ENCODE measurements at regions not wholly inside any gene's neighbourhood (a gene's known extent, or its start where the extent isn't known, plus 50 kb on each side); places are given as distances from the start of the nearest gene placed in this dataset.
"Not testable (repeated sequence)": the region's sequence is repeated elsewhere in the genome, so short reads cannot be mapped to it uniquely, and the experiment has no call there.

GRCh38 chr5:111993242-111993641, 236.2 kb upstream of the NREP start:
- FAIRE-seq, result no peak

DNA sequence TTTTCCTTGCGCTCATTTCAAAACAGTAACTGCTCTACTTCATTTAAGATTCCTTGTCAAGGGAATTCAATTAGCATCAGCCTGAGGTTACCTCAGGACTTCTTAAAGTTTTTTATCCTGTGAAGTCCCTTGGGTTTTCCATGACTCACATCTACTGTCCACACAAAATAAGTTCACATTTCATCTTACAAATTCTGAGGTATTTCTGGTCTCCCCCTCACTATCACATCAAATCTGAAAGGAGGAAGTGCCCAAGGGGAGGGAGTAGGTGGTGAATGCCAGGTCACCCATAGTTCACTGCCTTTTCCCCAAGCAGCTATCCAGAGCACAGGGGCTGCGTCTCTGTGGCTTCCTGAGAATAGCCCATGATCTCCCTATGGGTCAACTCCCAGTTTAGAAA, 227.1 kb upstream of the NREP start:
- FAIRE-seq (peak; percentile 55), DNase-seq (ENCODE audit: extremely low spot score, insufficient read length, low read depth) (no peak)

More at GRCh38 chr5:111993242-111993641, 236.2 kb upstream of the NREP start:
- no peak for DNase-seq (ENCODE audit: extremely low spot score, insufficient read length, low read depth)

DNA sequence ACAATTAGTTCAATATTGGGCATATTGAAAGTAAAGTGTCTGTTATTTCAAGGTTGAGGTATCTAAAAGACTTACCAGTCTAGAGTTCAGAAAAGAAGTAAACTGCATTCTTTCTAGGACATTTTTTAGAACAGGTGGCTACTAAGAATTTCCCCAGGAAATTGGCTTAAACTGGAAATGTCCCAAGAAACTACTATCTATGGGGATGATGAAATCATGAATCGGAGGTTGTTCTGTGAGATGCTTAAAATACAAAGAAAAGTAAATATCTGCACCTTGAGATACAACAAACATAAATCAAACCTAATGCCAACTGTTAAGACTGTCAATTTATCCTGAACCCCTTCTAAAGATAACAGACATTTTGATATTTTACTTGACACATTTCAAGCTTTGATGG, 226.5 kb upstream of the NREP start:
- no peak for FAIRE-seq
- no peak for DNase-seq (ENCODE audit: extremely low spot score, insufficient read length, low read depth)

DNA sequence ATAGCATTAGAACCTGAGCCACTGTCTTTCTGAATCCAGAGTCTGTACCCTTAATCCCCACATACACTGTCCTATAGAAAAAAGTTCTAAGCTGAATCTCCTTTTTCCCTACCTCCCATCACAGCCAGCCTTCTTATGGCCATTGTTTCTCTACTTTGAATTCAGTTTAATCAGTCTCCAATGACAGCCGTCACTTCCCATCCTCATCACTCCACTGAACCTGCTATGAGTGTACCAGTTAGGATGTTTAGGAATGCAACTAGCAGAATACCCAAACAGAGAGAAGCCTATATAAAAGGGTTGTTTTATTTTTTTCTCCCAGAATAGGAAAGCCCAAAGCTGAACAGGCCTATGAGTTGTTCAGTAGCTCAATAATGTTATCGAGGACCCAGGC, 220.4 kb upstream of the NREP start:
- DNase-seq (ENCODE audit: extremely low spot score, insufficient read length, low read depth) (no peak), FAIRE-seq (no peak)

DNA sequence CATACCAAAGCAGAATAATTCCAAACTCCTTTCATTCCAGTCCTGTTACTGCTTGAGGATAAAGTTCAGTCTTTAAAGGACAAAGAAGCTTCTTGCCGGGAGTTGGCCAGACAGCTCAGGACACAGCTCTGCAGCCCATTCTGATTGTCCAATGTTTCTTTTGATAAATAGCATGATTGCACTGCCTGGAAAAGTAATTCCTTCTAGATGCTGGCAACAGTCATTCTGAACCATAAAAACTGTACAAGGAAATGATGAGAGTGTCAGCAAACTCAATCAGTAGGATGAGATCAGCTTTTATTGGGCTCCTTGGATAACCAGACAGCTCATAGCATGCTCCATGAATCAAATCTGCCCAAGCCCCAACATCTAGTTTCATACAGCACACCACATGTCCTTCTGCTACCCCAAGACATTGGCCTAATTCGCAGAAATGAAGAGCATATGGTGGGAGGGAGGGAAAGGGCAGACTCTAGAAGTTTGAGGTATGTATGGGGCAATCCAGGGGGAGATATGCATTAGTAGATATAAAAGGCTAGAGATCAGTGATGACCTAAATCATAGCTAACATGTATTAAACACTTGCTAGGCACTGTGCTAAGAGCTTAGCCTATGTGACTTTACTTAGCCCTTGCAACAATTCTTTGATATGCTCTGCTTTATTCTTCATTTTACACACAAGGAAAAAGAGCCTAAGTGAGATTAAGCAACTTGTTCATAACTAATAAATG, 219.9 kb upstream of the NREP start:
- no peak for DNase-seq (ENCODE audit: extremely low spot score, insufficient read length, low read depth)
- FAIRE-seq, result no peak

DNA sequence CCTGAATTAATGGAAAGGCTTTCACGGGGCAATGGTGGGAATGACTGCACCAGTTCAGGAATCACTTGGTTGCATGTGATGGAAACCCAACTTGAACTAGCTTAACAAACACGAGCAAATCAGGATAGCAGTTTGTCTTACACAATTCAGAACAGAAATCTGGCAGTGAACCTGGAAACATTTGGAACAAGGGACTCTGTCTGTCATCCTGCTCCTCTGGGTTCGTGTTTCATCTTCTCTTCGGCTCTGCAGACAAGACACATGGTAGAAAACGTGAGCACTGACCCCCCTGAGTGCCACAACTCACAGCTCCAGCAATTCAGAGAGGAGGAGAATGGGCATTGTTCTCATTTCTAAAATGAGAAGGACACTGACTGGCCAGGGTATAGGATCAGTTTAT, 218.1 kb upstream of the NREP start:
- no peak for FAIRE-seq

DNA sequence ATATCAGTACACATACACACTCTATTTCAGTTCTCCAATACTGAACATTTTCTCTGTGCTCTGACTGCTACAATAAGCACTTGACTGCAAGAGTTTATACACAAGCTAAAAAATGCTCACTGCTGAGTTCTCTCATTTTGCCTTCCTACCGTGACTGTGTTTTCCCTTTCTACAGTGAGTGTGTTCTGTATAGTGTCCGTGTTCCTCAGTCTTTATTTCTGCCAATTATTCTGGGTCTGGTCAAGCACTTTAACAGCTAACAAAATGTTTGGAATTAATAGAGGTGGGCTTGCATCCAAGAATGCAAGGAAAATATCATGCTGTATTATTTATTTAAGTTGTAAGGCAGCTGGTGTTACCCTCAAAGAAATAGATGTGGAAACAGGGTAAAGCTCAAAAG, 217.0 kb upstream of the NREP start:
- DNase-seq (ENCODE audit: extremely low spot score, insufficient read length, low read depth) (no peak), FAIRE-seq (no peak)

More for the DNA sequence above, 218.1 kb upstream of the NREP start:
- DNase-seq (ENCODE audit: extremely low spot score, insufficient read length, low read depth), result no peak

GRCh38 chr5:111972548-111972947, 215.6 kb upstream of the NREP start:
- no peak for FAIRE-seq

DNA sequence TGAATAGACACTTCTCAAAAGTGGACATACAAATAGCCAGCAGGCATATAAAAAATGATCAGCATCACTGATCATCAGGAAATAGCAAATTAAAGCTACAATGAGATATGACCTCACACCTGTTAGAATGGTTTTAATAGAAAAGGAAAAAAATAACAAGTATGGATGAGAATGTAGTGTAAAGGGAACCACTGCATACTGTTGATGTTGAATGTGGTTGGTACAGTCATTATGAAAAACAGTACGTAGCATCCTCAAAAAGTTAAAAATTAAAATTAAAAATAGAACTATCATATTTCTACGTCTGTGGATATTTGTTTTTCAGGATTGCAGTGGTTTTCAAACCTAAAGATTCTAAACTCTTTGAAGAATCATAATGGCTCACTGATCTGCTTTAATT, 215.1 kb upstream of the NREP start:
- FAIRE-seq (no peak), DNase-seq (ENCODE audit: extremely low spot score, insufficient read length, low read depth) (no peak)

More at GRCh38 chr5:111972548-111972947, 215.6 kb upstream of the NREP start:
- no peak for DNase-seq (ENCODE audit: extremely low spot score, insufficient read length, low read depth)

GRCh38 chr5:111968459-111968858, 211.5 kb upstream of the NREP start:
- DNase-seq (ENCODE audit: extremely low spot score, insufficient read length, low read depth), result no peak
- FAIRE-seq, result no peak

- DNase-seq (ENCODE audit: extremely low spot score, insufficient read length, low read depth) (no peak), FAIRE-seq (no peak)
These were observed 210.5 kb upstream of the NREP start for GRCh38 chr5:111967463-111967862.

- FAIRE-seq, result no peak
- DNase-seq (ENCODE audit: extremely low spot score, insufficient read length, low read depth), result no peak
These were observed 209.3 kb upstream of the NREP start for GRCh38 chr5:111966290-111966689.

DNA sequence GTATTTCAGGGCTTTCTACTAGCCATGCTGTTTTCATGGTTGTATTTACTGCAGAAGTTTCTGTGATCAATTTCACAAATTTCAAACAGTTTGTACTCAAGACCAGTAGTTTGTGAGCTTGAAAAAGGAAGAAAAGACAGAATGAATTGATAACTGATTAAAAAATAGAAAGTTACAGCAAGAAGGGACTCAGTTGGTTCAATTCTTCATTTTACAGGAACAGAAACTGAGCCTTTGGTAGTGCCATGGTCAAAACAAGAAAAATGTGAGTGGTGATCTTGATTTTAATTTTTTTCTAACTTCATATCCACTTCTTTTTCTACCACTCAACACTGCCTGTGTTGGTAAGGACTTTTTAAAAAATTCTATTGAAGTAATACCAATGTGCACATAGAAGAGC, 206.6 kb upstream of the NREP start:
- DNase-seq (ENCODE audit: extremely low spot score, insufficient read length, low read depth) (no peak), FAIRE-seq (no peak)

GRCh38 chr5:111962906-111963305, 205.9 kb upstream of the NREP start:
- no peak for DNase-seq (ENCODE audit: extremely low spot score, insufficient read length, low read depth)
- no peak for FAIRE-seq

GRCh38 chr5:111961862-111962261, 204.9 kb upstream of the NREP start:
- FAIRE-seq (no peak), DNase-seq (ENCODE audit: extremely low spot score, insufficient read length, low read depth) (no peak)

DNA sequence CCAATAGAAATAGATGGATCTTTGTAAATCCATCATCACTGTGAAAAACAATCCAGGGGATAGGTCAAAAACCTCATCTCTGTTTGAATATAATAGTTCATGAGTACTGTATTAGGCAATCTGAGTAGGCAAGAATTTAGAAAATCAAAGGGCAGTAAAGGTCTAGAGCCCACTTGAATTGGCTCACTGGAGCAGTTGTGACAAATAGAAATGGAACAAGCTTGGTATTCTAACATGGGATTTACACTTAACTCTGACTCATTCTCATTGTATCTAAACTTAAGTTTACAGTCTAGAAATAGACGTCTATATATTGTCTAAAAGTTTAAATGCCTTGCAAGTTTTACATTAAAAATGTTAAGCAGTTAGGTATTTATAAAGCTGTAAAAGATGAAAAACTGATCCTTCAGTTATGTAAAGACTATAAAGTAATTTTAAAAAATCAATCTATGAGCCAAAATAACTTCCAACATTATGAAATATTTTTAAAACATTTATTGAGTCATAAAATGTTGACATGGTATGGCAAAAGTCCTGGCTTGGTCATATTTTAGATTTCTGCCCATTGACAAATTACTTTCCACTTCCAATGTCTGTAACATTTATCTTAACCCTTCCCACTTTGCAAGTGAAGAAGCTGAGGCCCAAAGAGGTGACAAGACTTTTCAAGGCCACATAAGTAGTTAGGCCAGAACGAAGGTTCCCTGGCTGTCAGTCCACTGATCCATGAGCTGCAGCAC, 203.7 kb upstream of the NREP start:
- no peak for FAIRE-seq
- DNase-seq (ENCODE audit: extremely low spot score, insufficient read length, low read depth), result no peak

GRCh38 chr5:111958851-111959250, 201.9 kb upstream of the NREP start:
- FAIRE-seq (peak; percentile 18), DNase-seq (ENCODE audit: extremely low spot score, insufficient read length, low read depth) (no peak)

GRCh38 chr5:111956765-111957164, 199.8 kb upstream of the NREP start:
- not testable (repeated sequence) for FAIRE-seq; DNase-seq (ENCODE audit: extremely low spot score, insufficient read length, low read depth)

- no peak for DNase-seq (ENCODE audit: extremely low spot score, insufficient read length, low read depth)
- peak; percentile 85 for FAIRE-seq
These were observed 197.8 kb upstream of the NREP start for GRCh38 chr5:111954516-111955395.

- peak; percentile 5 for FAIRE-seq
These were observed 196.5 kb upstream of the NREP start for GRCh38 chr5:111953351-111954127.

More at GRCh38 chr5:111953351-111954127, 196.5 kb upstream of the NREP start:
- no peak for DNase-seq (ENCODE audit: extremely low spot score, insufficient read length, low read depth)
